Keratinocyte (primary cell): ENCODE measurements at regions not wholly inside any gene's neighbourhood (a gene's known extent, or its start where the extent isn't known, plus 50 kb on each side); places are given as distances from the start of the nearest gene placed in this dataset.

ENCODE experiments used
- DNase-seq: peaks from one replicate; pipeline ENCODE4 v3.0.0-alpha.2; 2011; ENCODE audit warnings: low read depth, missing footprints, low spot score
- FAIRE-seq: peaks from 2 replicates; lab custom pipeline; 2011; peaks lifted over from hg19 to GRCh38; lab: Jason Lieb, UNC
- H2AFZ ChIP-seq: 2 replicates; pipeline ENCODE4 v1.6.0; 2012; ENCODE audit warnings: low read length, control low read depth, inconsistent platforms; ENCODE audit not compliant: control insufficient read depth
- H3K27ac ChIP-seq: 2 replicates; pipeline ENCODE4 v1.5.1; 2011; ENCODE audit warnings: low read length; ENCODE audit not compliant: control insufficient read depth, insufficient read depth
- H3K27me3 ChIP-seq: 3 replicates; pipeline ENCODE4 v1.6.0; 2011; ENCODE audit warnings: low read length; ENCODE audit not compliant: control insufficient read depth, insufficient read depth; ENCODE audit errors: extremely low read depth
- H3K36me3 ChIP-seq, 2 experiments: 2 replicates in 1 of 2; 3 replicates in 1 of 2; pipeline ENCODE4 v1.5.1; 2011; ENCODE audit warnings: low read length in 2 of 2, mild to moderate bottlenecking in 1 of 2; ENCODE audit not compliant: control insufficient read depth in 2 of 2, insufficient read depth in 2 of 2; ENCODE audit errors: extremely low read depth in 1 of 2
- H3K4me1 ChIP-seq: 3 replicates; pipeline ENCODE4 v1.5.1; 2011; ENCODE audit warnings: low read length; ENCODE audit not compliant: control insufficient read depth, insufficient read depth; ENCODE audit errors: extremely low read depth
- H3K4me2 ChIP-seq: 3 replicates; pipeline ENCODE4 v1.6.0; 2011; ENCODE audit warnings: low read depth, low read length; ENCODE audit not compliant: control insufficient read depth, insufficient read depth; ENCODE audit errors: extremely low read depth
- H3K4me3 ChIP-seq, 3 experiments: fragments of 200-600 bp in 1 of 3; sonication (generic) in 1 of 3; 2 replicates in 2 of 3; 3 replicates in 1 of 3; pipeline ENCODE4 v1.5.1; 2011 to 2016; ENCODE audit warnings: low read length in 3 of 3, mild to moderate bottlenecking in 3 of 3, control low read depth in 2 of 3, inconsistent platforms in 1 of 3, low read depth in 1 of 3, mixed read lengths in 1 of 3, mixed run types in 1 of 3, moderate library complexity in 1 of 3; ENCODE audit not compliant: control insufficient read depth in 2 of 3, insufficient read depth in 2 of 3; ENCODE audit errors: extremely low read depth in 1 of 3
- H3K79me2 ChIP-seq: 2 replicates; pipeline ENCODE4 v1.6.0; 2012; ENCODE audit warnings: low read length; ENCODE audit not compliant: control insufficient read depth, insufficient read depth
- H3K9ac ChIP-seq: 3 replicates; pipeline ENCODE4 v1.6.0; 2011; ENCODE audit warnings: low read length; ENCODE audit not compliant: control insufficient read depth, insufficient read depth; ENCODE audit errors: extremely low read depth
- H3K9me1 ChIP-seq: 3 replicates; pipeline ENCODE4 v1.6.0; 2011; ENCODE audit warnings: low read length; ENCODE audit not compliant: control insufficient read depth, insufficient read depth; ENCODE audit errors: extremely low read depth
- H3K9me3 ChIP-seq: 2 replicates; pipeline ENCODE4 v1.5.1; 2012; ENCODE audit warnings: low read depth, low read length; ENCODE audit not compliant: control insufficient read depth
- H4K20me1 ChIP-seq: 3 replicates; pipeline ENCODE4 v1.6.0; 2011; ENCODE audit warnings: low read length; ENCODE audit not compliant: control insufficient read depth, insufficient read depth; ENCODE audit errors: extremely low read depth
- CTCF ChIP-seq, 3 experiments: IDR thresholded peaks in 1 of 3; conservative IDR thresholded peaks in 1 of 3; optimal IDR thresholded peaks in 1 of 3; 2 replicates in 2 of 3; 3 replicates in 1 of 3; pipeline versions ENCODE3 to v1.5.1; 2011; ENCODE audit warnings: low read length in 3 of 3, mild to moderate bottlenecking in 3 of 3, moderate library complexity in 2 of 3, control low read depth in 1 of 3, inconsistent platforms in 1 of 3; ENCODE audit not compliant: insufficient read depth in 2 of 3; ENCODE audit errors: extremely low read depth in 1 of 3
- EZH2 ChIP-seq: IDR thresholded peaks from one replicate; pipeline ENCODE4 v1.6.1; 2012; ENCODE audit warnings: inconsistent platforms, mild to moderate bottlenecking, low read length, moderate library complexity
- dilution Hi-C: fragments of 300-500 bp; cut with MboI; formaldehyde crosslinking; loops from one replicate; pipeline ENCODE4 v1.7.0; 2020; ENCODE audit warnings: low sequenced_read_pairs; ENCODE audit not compliant: extremely low pct_ligation_motif_present

- Histone ChIP-seq H2AFZ (no peak overlapping the region), H3K9ac (no peak overlapping the region), H4K20me1 (no peaks in the 10 kb centered on the region), H3K4me2 (no peak overlapping the region), H3K27me3 (no peaks in the 10 kb centered on the region), H3K4me1 (peaks cover 3% of the 10 kb centered on the region), H3K9me1 (no peaks in the 10 kb centered on the region), H3K79me2 (no peaks in the 10 kb centered on the region), H3K27ac (no peak overlapping the region), H3K9me3 (no peaks in the 10 kb centered on the region), H3K4me3 (no peak overlapping the region), H3K36me3 (no peaks in the 10 kb centered on the region)
- no peak for FAIRE-seq
- no peak for DNase-seq
- TF ChIP-seq EZH2, result no peak
- TF ChIP-seq CTCF (optimal IDR thresholded peaks at IDR 0.05 in 1 of 3, IDR thresholded peaks at IDR 0.05 in 1 of 3, conservative IDR thresholded peaks at IDR 0.05 in 1 of 3; ENCODE audit: extremely low read depth in 1 of 3, insufficient read depth in 2 of 3, low read length in 3 of 3), result no peak
- dilution Hi-C loops, result no loop called here
Measured at GRCh38 chr2:215760557-215760956, 252.8 kb downstream of the MREG start.

- Histone ChIP-seq H3K27me3 (no peaks in the 10 kb centered on the region), H3K9me1 (no peaks in the 10 kb centered on the region), H3K9me3 (no peaks in the 10 kb centered on the region), H3K27ac (no peak overlapping the region), H4K20me1 (no peaks in the 10 kb centered on the region), H3K4me1 (peaks cover 3% of the 10 kb centered on the region), H3K4me2 (no peak overlapping the region), H3K9ac (no peak overlapping the region), H3K36me3 (no peaks in the 10 kb centered on the region), H3K79me2 (no peaks in the 10 kb centered on the region), H2AFZ (no peak overlapping the region), H3K4me3 (no peak overlapping the region)
- dilution Hi-C loops, result no loop called here
- TF ChIP-seq CTCF (optimal IDR thresholded peaks at IDR 0.05 in 1 of 3, IDR thresholded peaks at IDR 0.05 in 1 of 3, conservative IDR thresholded peaks at IDR 0.05 in 1 of 3; ENCODE audit: extremely low read depth in 1 of 3, insufficient read depth in 2 of 3, low read length in 3 of 3), result no peak
- TF ChIP-seq EZH2, result no peak
- DNase-seq, result no peak
- FAIRE-seq, result no peak
Measured at GRCh38 chr2:215760091-215760490, 253.3 kb downstream of the MREG start.
